ENCODE measurements at regions not wholly inside any gene's neighbourhood (a gene's known extent, or its start where the extent isn't known, plus 50 kb on each side); places are given as distances from the start of the nearest gene placed in this dataset.

DNA sequence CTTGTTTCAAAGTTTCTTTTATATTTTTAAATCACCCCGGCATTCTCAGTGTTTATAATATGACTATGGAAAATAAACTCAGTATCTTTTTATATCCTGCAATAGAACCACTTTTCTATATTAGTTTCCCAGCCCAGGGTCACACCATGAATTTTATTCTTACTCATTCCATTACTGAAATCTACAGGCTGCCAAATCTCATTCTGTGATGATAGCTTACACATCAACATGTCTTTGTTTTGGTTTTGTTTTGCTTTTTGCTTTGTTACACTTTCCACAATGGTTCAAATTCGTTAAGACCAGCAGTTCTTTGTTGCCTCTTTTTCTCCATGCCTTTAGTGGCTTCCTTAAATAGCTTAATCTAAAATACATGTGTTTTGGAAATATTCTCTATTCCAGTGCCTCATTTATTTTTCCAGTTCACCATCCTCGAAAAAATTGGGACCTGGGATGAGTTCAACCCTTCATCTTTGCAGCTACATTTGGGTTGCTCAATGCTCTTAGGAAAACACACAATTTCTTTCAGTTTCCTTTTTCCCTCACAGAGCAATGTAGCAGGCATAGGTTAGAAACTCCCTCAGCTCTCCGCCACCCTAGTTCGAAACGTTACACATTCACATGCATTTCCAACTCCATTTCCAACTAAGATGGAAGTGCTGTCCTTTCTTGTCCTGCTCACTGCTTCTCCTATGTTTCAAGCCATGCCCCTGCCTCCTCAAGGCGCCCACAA, 1146.3 kb downstream of the MAT2B start:
- DNase-seq = no peak

GRCh38 chr5:164652276-164652660, 1146.8 kb downstream of the MAT2B start:
- DNase-seq = no peak

DNA sequence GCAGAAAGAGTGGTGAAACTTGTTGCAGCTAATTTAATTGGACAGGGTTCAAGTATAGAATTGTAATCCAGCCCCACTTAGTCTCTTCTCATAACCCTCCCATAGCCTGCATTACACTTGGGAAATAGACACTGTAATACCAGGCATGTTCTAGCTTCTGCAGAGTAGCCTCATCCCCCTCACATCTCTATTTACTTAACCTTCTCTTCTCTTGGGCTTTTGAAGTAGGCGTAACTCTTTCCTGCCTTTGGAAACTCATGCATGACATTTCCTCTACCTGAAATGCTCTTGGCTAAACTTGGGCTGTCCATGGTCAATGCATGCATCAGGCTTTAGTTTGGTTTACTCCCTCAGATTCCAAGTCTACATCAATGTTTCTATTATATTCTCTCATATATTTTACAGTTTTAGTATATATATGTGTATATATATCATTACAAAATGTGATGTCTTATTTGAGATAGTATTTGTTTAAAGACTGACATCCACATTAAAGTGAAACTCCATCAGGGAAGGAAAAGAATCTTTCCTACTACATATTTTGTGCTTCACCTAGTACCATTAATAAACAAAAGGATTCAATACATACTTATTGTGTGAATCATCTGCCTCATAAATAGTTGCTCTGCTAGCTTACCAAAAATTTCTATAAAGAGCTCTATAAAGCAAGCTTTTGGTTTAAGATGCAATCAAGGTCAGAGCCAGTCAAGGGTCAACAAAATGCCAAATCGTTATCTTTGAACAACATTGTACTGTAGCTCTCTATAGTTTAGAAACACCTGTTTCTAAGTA, 1158.0 kb downstream of the MAT2B start:
- DNase-seq = no peak

- DNase-seq = no peak
Measured at GRCh38 chr5:164671640-164672039, 1166.2 kb downstream of the MAT2B start.

DNA sequence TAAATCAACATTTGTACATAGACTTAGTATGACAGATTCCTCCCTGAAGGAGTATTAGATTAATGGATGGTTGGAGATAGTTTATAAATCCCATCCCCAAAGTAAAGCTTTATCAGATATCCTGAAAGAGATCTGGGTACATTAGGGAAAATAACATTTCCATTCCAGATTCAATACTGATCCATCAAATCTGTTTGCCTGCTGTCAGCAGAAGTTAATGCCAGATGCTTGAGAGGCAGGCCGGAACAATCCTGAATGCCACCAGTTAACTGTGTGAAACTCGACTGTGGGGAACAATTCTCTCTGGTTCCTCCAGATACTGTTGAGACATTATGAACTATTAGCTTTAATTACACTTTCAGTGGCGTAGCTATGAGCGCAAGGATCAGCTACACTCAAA, 1166.8 kb downstream of the MAT2B start:
- no peak for DNase-seq

GRCh38 chr5:164672931-164673694, 1167.7 kb downstream of the MAT2B start:
- DNase-seq = no peak

DNA sequence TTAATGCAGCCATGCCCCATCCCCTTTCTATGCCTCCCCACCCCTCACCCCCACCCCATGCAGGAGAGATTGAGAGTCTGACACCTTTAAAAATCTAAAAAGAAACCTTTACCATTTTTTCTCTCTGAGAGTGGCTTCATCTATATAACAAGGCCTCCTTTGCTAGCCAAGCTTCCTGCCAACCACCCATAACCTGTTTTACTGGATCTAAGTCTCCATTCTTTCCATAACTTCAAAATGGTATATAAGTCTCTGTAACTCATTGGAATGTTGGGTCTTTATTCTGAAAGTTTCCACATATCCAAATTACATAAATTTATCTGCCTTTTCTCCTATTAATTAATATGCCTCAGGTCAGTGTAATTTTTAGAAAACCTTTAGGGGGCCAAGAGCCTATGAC, 1174.0 kb downstream of the MAT2B start:
- no peak for DNase-seq

- no peak for DNase-seq
Measured at GRCh38 chr5:164680216-164680615, 1174.8 kb downstream of the MAT2B start.

- DNase-seq = no peak
Measured at GRCh38 chr5:164680812-164681520, 1175.5 kb downstream of the MAT2B start.

GRCh38 chr5:164687391-164687790, 1182.0 kb downstream of the MAT2B start:
- no peak for DNase-seq

- no peak for DNase-seq
Measured at GRCh38 chr5:164688437-164688836, 1183.0 kb downstream of the MAT2B start.

- no peak for DNase-seq
Measured at GRCh38 chr5:164708831-164709230, 1203.4 kb downstream of the MAT2B start.

DNA sequence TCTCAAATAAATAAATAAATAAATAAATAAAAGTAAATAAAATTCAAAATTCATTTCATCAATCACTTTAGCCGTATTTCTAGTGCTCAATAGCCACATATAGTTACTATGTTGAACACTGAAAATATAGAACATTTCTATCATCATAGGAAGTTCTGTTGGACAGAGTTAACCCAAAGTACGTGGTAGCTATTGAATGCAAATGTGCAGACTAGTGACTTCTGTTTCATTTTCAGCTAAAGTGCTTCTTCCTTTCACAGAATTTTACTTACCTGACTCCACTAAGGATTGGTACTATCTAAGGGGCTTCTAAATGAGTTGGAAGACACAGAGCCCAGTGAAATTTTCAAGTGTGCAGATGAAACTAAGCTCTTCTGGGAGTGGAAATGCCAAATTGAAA, 1208.3 kb downstream of the MAT2B start:
- DNase-seq = no peak

DNA sequence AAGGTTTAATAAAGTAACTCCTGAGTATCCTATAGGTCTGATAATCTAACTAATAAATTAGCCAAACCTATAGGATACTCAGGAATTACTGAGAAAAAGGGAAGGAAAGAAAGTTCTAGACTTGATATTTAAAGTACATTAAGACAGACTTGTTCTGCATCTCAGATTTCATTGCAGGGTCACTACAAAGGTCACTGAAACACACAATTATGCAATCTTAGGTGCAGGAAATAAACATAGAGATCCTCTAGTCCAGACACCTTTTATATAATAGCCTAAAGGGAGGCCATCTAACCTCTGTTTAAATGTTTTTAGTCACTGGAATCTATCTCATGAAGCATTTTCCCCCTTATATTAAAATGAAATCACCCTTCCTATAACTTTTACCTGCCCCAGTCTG, 1215.7 kb downstream of the MAT2B start:
- no peak for DNase-seq

DNA sequence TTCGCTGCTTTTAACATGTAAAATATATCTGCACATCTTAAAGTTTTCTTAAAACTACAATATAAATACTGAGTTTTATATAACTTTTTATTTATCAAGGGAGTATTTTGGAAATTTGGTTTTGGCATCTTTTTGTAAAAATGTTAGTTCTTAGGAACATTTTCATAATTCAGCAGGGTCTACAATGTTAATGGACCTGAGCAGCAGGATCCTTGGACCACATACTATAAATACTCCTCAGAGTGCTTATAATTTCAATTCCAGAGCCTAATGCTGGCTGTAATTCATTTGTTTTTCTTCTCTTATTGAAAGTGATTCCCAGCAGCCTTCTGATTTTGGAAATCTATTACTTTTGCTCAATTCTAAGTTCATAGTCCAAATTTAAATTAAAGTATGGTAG, 1216.2 kb downstream of the MAT2B start:
- DNase-seq = no peak

DNA sequence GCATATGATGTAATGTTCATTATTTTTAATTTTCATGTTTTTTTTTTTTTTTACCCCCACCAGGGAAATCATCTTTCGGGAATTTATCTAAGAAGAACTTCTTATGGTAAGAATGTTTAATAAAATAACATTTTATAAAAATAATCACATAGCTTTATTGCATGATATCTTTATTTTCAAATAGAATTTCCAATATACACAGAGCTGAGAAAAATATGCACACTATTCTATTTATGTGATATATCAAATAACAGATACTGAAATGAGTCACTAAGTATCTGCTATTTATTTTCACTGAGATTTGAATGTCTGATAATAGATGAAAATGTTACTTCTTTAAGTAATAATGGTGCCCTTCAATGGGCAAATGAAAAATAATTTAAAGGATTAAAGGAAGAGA, 1217.3 kb downstream of the MAT2B start:
- no peak for DNase-seq

DNA sequence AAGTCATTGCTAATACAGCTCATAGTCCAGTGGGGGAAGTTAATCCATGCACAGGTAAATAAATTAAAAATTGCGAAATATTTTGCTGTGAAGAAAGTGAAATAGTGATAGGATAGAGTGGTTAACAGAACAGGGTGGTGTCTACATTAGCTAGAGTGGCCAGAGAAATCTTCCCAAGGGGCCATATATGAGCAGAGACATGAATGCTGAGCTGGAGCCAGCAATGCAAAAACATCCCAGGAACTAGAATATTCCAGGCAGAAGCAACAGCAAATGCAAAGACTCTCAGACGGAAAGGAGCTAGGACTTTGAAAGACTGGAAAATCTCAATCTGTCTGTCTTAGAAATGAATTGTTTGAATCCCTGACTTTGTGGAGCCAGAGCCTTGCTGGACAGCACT, 1221.6 kb downstream of the MAT2B start:
- DNase-seq = no peak

DNA sequence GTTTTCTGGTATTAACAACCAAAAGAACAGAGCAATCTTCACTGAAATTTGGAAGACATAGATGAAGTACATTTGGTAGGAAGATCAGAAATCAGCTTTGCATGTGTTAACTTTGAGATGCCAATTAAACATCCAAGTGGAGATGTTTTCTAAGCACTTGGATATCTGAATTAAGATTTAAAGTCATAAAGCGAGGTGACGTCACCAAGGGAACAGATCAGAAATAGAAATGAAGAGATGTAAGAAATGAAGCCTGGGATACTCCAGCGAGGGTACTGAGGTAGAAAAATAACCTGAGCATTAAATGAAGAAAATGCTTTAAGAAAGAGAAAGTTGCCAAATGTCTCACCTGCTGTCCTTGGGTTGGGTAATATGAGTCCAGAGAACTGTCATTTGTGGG, 1223.3 kb downstream of the MAT2B start:
- no peak for DNase-seq

DNA sequence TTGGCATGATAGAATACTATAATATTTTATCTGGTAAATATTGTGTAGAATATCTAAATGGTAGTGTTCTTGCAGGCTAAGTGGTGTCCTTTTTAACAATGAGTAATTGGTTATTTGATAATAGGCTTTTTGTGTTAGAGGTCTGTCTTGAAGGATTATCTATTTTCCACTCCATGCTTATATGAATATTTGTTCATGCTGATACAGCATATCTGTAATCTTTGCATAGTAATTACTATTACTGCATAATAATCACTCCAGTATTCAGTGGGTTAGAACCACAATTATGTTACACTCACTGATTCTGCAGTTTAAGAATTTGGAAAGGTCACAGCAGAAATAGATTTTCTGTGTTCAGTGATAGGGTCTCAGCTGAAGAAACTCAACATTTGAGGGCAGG, 1229.9 kb downstream of the MAT2B start:
- DNase-seq = no peak

DNA sequence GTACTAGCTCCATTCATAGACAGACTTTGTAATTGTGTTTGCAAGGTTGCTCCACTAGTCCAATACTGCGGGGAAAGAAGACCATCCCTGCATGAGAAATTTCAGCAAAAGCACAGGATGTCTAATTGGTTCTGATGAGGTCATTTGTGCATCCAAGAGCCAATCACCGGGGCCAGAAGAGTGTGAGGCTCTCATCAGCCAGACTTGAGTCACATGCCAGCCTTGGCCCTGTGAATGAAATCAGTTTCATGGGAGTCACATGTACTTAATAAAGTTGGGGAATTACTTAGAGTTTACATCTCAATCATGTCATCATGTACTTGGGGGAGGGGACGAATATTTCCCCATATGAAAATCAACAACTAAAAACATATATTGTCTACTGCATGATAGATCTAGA, 1236.0 kb downstream of the MAT2B start:
- no peak for DNase-seq

- DNase-seq = no peak
Measured at GRCh38 chr5:164742025-164742424, 1236.6 kb downstream of the MAT2B start.

DNA sequence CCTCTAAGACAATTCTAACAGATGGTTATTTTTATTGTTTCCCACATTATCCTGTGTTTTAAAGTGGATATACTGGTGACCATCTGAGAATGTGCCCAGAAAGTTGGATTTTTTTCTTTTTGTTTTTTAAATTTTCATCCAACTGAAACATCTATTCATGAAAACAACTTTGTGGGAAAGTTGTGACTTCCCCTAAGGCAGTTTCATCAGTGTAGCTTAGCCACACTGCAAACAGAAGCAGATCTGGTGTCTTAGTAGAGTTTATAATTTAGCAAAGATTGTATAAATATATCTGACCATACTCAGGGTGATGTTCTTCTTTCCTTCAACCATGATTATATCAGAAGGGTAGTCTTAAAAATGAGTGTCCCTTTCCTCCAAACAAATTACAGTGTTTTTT, 1241.3 kb downstream of the MAT2B start:
- no peak for DNase-seq

- no peak for DNase-seq
Measured at GRCh38 chr5:164747371-164747770, 1242.0 kb downstream of the MAT2B start.
